ENCODE measurements at regions not wholly inside any gene's neighbourhood (a gene's known extent, or its start where the extent isn't known, plus 50 kb on each side); places are given as distances from the start of the nearest gene placed in this dataset.
"Not testable (repeated sequence)": the region's sequence is repeated elsewhere in the genome, so short reads cannot be mapped to it uniquely, and the experiment has no call there.

- no peak for TF ChIP-seq EZH2 (IDR thresholded peaks at IDR 0.05; ENCODE audit: low read depth, unreplicated experiment)
- no peak for TF ChIP-seq CTCF (conservative IDR thresholded peaks at IDR 0.05; ENCODE audit: low read depth in 2 of 2)
- no peak for TF ChIP-seq POLR2AphosphoS5 (IDR thresholded peaks at IDR 0.05; ENCODE audit: low read depth)
- TF ChIP-seq ZNF331 (CRISPR knock-in tag; IDR thresholded peaks at IDR 0.05; ENCODE audit: low read depth): no peak
These were observed 60.7 kb upstream of the NKD1 start (continued) for GRCh38 chr16:50487528-50487927.

- H3K36me3 Mint-ChIP-seq (ENCODE audit: low read depth); H3K27me3 ChIP-seq (ENCODE audit: insufficient read depth); H3K79me2 ChIP-seq (replicated peaks; ENCODE audit: insufficient read depth); H3F3A ChIP-seq (replicated peaks; ENCODE audit: low read depth); H3K4me3 Mint-ChIP-seq; H3K9me2 ChIP-seq (ENCODE audit: insufficient read depth); H3K4me3 ChIP-seq; DNase-seq (ENCODE audit: low spot score); H3K4me1 ChIP-seq (ENCODE audit: insufficient read depth); H4K20me1 ChIP-seq (replicated peaks; ENCODE audit: insufficient read depth); H3K4me2 ChIP-seq; H3K27ac ChIP-seq (ENCODE audit: low read depth); H2AFZ ChIP-seq; H3K27me3 Mint-ChIP-seq (ENCODE audit: insufficient read depth, low read depth, poor library complexity); H3K36me3 ChIP-seq (ENCODE audit: insufficient read depth); ATAC-seq; H3K27ac Mint-ChIP-seq; H3K4me1 Mint-ChIP-seq: not testable (repeated sequence)
- H3K9me3 Mint-ChIP-seq: peaks cover 21% of the 10 kb centered on the region
These were observed 62.0 kb upstream of the NKD1 start for GRCh38 chr16:50486162-50486561.

GRCh38 chr16:50485232-50485631 lies 63.0 kb upstream of the NKD1 start:
- H3K79me2 ChIP-seq (replicated peaks; ENCODE audit: insufficient read depth): no peaks in the 10 kb centered on the region
- H3K27ac Mint-ChIP-seq: no peak overlapping the region
- no peak overlapping the region for H3K4me2 ChIP-seq
- H3K36me3 ChIP-seq (ENCODE audit: insufficient read depth): no peaks in the 10 kb centered on the region
- no peak overlapping the region for H2AFZ ChIP-seq
- peaks cover 4% of the 10 kb centered on the region; the same call in 1 of the 2 replicates for H3K9me2 ChIP-seq (ENCODE audit: insufficient read depth)
- no peak for ATAC-seq
- no peaks in the 10 kb centered on the region for H3K4me1 ChIP-seq (ENCODE audit: insufficient read depth)
- peaks cover 21% of the 10 kb centered on the region for H3K9me3 Mint-ChIP-seq
- H3K4me3 ChIP-seq: no peak overlapping the region
- H3K27me3 Mint-ChIP-seq (ENCODE audit: insufficient read depth, low read depth, poor library complexity): peaks cover 2% of the 10 kb centered on the region
- peaks cover 3% of the 10 kb centered on the region; the same call in 1 of the 3 replicates for H3K36me3 Mint-ChIP-seq (ENCODE audit: low read depth)
- H3K4me1 Mint-ChIP-seq: peaks cover 2% of the 10 kb centered on the region; the same call in 2 of the 3 replicates
- H3K27me3 ChIP-seq (ENCODE audit: insufficient read depth): no peaks in the 10 kb centered on the region
- H3K27ac ChIP-seq (ENCODE audit: low read depth): no peak overlapping the region
- no peak overlapping the region for H3K4me3 Mint-ChIP-seq
- no peaks in the 10 kb centered on the region for H3F3A ChIP-seq (replicated peaks; ENCODE audit: low read depth)
- H4K20me1 ChIP-seq (replicated peaks; ENCODE audit: insufficient read depth): no peaks in the 10 kb centered on the region
- DNase-seq (ENCODE audit: low spot score): no peak
- no peak for TF ChIP-seq NANOG (IDR thresholded peaks at IDR 0.05; ENCODE audit: borderline replicate concordance)
- TF ChIP-seq ZNF114 (CRISPR knock-in tag; IDR thresholded peaks at IDR 0.05): no peak
- TF ChIP-seq EZH2 (IDR thresholded peaks at IDR 0.05; ENCODE audit: low read depth, unreplicated experiment): no peak
- no peak for TF ChIP-seq POLR2AphosphoS5 (IDR thresholded peaks at IDR 0.05; ENCODE audit: low read depth)
- TF ChIP-seq ZNF462 (CRISPR knock-in tag; IDR thresholded peaks at IDR 0.05): no peak
- no peak for TF ChIP-seq CREB1 (CRISPR knock-in tag; IDR thresholded peaks at IDR 0.05; ENCODE audit: low read depth)
- no peak for TF ChIP-seq CTCF (conservative IDR thresholded peaks at IDR 0.05; ENCODE audit: low read depth in 2 of 2)

All from GM23338 (cell line).